ENCODE measurements at regions not wholly inside any gene's neighbourhood (a gene's known extent, or its start where the extent isn't known, plus 50 kb on each side); places are given as distances from the start of the nearest gene placed in this dataset.

- DNase-seq = no peak
Measured at GRCh38 chr5:3218916-3219650, 376.5 kb upstream of the IRX1 start.

DNA sequence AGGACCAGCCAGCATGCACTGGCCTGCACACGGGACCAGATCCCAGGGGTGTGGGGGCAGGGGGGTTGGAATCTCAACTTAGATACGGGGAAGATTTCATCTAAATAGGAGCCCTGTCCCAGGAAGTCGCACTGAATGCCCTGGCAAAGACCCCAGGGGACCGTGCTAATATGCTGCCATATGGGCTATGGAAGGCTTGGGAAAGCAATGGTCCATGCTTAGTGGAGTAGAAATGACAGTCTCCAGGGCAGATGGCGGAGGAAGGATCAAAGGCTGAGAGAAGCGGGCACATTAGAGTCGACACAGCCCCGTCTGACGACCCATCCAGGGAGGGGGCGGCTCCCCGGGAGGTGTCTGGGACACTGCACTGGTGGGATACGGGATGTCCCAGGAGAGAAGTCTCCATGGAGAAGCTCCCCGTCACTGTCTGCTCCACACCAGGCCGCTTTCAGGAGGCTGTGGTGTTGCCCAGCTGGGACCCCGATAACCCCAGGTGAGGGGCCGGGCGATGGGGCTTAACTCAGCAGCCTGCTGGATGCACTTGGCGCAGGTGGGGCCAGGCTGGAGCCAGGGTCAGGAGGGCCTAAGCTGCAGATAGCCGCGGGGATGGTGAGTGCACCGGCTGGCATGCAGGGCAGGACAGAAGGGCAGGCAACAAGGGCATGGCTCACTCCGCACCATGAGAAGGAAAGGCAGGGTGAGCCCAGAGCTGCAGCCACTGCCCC, 377.7 kb upstream of the IRX1 start:
- no peak for DNase-seq

DNA sequence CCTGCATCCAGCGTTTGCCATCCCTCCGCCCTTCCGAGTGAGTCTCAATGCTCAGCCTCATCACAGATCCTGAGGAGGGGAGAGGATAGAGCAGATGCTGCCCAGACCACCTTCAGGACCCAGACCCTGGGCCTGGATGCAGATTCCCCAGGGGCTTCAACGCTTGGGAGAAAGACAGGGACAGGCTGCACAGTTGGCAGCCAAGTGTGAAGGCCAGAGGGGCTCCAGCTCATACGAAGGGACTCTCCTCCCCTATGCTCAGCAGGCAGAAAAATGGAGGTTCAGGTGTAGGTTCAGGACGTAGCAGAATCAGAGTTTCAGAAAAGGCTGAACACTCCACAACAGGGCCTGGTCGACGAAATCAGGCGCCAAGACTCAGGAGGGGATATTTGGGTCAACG, 378.5 kb upstream of the IRX1 start:
- DNase-seq = no peak

DNA sequence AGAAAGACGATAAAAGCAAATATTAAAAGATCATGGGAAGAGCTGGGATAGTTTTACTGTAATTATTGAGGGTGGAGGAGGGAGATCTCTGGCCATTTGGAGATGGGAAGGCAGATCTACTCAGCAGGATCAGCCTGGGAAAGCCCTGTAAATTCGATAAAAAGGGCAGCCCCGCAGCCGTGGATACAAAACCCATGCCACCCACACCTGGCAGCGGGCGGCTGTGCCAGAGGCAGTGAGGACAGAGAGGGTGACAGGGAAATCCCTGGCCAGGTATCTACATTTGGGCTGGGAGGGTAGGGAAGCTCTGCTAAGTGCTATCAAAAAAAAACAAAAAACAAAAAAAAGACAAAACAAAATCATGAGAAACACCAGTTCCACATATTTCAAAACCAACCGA, 379.2 kb upstream of the IRX1 start:
- no peak for DNase-seq

DNA sequence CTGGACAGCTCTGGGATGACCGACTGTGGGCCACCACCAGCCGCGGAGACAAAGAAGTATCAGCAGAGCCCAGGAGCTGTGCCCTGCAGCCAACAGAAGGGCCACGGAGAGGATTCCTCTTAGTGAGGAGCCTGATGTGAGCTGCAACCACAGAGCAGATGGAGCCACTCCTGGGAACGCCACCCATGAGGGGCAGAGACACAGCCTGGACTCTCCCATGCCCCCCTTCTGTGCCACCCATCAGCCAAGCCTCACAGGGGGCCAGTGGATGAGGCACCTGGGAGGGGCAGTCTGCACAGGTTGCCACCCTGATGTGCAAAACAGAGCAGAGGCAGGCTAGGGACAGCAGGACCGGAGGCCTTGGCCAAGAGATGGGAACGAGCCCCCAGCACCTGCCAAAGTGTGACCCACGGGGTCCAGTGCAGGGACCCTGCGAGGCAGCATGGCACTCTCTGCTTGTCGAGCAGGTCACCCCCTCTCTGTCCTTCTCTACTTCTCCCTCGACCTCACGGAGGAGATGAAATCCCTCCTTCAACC, 380.7 kb upstream of the IRX1 start:
- no peak for DNase-seq

- DNase-seq = no peak
Measured at GRCh38 chr5:3214396-3214795, 381.2 kb upstream of the IRX1 start.

GRCh38 chr5:3212869-3213268, 382.8 kb upstream of the IRX1 start:
- DNase-seq = no peak

DNA sequence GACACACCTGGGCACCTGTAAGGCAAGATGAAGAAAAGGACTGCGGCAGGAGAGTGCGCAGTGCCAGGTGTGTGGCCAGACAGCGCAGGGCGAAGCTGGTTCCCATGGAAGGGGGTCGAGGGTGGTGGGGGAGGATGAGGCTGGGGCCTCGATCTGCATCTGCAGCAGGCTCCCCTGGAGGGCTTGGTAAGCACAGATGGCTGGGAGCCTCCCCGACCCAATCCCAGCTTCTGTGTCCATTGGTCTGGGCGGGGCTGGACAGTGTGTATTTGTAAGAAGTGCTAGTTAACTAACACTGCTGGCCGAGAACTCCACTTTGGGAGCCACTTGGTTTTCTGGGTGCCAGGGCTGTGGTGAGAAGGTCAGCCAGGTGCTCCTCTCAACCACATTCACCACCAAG, 385.1 kb upstream of the IRX1 start:
- no peak for DNase-seq

GRCh38 chr5:3209918-3210317, 385.7 kb upstream of the IRX1 start:
- DNase-seq = no peak

DNA sequence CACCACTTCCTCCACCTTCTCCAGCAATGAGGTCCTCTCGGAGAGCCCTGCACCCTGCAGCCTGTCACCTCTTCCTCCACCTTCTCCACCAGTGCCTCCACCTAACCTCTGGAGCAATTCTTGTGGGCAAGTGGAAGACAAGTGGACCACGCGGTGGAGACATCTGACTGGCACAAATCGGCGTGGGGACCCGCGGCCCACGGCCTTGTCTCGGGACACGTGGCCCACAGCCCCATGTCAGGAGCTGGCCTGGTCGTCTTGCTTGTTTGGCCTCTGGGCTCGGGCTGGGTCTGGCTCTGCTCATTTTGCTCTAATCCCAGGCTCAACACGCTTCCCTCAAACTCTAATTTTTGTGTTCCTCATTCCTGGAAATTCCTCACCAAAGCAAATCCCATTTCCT, 393.1 kb upstream of the IRX1 start:
- no peak for DNase-seq

DNA sequence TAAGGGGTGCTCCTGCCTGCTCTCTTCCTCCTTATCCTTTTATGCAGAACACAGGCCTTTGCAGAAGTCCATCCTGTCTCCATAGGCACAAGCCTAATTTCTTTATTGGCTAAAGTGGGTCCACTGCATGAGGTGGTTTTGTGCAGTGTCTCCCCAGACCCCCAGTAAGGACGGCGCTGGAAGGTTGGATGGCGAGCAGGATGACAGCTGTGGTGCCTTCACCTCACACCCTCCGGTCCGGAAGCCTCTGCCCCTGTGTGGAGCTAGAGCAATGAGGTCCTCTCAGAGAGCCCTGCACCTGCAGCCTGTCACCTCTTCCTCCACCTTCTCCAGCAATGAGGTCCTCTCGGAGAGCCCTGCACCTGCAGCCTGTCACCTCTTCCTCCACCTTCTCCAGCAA, 393.7 kb upstream of the IRX1 start:
- no peak for DNase-seq

DNA sequence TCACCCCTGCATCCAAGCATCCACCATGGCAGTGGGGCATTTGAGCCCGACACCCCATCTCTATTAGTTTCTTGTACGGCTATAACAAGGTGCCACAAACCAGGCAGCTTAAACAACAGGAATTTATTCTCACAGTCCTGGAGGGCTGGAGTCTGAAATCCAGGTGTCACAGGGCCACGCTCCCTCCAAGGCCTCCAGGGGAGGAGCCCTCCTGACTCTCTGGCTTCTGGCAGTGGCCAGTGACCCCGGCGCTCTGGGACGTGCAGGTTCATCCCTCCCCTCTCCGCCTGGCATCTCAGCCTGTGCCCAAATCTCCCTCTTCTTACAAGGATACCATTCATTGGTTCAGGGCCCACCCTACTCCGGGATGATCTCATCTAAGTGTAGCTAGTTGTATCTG, 394.5 kb upstream of the IRX1 start:
- no peak for DNase-seq

GRCh38 chr5:3199962-3200755, 395.5 kb upstream of the IRX1 start:
- DNase-seq = no peak

DNA sequence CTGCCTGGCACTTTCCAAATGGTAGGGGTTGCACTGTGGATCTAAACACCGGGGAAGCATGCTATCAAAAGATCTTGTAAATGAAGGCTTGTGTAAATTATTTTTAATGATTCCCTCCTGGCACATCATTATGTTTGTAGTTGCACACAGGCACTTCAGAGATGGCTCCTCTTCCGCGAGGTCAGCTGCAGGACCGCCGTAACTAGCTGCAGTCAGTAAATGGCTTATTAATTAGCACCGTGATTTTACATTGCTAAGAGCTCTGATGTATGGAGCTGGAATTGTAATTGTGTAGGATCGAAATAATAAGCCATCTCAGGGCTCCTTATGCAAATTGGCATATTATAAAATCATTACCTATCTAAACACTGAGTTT, 397.6 kb upstream of the IRX1 start:
- DNase-seq = no peak

DNA sequence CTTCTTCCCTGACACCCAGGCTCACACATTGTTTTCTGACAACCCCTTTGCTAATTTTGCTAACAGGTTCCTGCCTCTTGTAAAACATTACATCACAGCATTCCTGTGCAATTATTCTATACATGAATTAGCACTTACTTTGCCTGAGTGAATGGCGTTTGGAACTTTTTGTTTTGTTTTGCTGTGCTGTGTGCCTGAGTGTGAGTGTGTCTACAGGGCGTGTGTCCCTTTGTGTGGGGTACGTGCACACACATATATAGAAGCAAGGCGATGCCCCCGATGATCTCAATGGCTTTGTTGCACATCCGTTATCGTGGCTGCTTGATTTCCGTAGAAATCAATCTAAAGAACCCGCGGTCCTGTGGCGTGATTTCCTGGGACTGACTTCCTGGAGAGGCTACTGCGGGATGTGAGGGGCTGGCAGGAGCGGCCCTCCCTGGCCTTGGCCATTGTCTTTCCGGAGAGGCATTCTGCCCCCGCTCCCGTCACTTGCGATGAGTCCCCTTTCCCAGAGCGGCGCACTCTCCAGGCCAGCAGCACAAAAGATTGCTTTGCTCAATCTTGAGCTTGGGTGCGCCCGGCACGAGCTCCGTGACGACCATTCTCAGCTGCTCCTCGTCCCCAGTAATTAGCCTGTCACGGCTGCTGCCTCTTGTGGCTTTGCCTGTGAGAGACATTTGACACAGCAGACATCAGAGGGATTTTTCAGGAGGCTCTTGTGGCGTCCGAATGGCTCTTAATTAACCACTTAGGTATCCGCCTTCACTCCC, 398.1 kb upstream of the IRX1 start:
- no peak for DNase-seq

DNA sequence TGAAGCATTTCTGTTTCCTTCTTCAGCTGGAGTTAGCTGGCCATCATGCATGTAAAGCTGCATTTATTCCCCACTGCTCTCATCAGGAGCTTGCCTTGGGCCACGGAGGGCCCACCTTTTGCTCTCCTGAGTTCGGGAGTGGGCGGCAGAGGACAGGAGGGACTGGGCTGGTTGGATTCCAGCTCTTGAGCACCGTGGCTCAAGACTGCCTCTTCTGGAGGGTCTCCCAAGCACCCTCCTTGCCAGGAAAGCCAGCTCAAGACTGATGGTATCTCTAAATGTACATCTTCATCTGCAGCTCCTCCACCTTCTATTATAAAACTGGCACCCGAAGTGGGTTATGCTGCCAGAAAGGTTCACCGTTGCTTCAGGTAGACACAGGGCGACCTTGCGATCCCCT, 399.6 kb upstream of the IRX1 start:
- no peak for DNase-seq

DNA sequence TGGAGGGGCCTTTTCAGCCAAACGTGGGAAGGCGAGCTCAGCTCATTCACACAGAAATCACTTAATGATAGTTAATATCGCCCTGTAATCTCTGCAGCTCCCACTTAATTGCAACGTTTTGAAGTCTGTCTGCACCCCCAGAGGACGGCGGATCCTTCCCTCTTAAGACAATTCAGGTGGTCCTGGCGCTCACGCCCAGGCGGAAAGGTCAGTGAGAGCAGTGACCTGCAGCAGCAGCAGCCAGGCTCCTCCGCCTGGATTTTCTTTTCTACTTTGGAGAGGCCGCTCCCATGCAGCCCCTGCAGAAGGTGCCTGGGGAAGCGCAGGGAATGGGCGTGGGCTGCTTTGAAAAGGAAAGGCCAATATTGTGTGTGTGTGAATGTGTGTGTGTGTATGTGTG, 400.9 kb upstream of the IRX1 start:
- no peak for DNase-seq

DNA sequence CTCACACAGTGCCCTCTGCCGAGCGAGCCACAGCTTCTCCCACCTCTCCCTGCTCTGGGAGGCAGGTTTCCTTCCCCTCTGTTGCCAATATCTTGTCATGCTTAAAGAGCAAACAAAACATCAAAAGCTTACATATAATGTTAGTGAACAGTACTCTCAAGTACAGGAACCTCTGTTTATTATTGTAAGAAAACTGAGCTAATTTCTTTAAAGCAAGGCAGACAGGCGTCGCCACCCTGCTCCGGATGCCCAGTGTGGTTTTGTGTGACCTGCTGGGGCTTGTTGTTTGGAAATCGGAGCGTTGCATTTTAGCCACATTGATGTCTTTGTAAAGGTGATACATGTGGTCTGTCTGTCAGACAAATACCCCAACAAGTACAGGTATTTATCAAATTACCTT, 401.4 kb upstream of the IRX1 start:
- DNase-seq = no peak

DNA sequence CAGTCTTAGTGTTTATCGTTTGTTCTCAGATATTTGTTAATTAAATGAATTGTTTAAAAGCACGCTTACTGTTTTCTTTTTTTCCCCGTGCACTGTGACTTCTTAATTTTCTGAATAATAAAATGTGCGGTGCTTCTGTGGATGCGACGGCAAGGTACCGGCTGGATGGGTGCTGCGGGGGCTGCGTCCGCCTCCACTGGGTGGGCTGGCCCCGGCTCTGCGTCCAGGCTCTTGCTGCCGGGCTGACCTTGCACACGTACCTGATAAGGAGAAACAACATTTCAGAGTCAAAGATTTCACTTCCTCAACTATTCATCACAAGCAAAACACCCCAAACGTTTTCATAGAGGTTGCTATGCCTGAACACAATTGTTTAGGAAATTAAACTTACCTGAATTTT, 404.0 kb upstream of the IRX1 start:
- DNase-seq = no peak

DNA sequence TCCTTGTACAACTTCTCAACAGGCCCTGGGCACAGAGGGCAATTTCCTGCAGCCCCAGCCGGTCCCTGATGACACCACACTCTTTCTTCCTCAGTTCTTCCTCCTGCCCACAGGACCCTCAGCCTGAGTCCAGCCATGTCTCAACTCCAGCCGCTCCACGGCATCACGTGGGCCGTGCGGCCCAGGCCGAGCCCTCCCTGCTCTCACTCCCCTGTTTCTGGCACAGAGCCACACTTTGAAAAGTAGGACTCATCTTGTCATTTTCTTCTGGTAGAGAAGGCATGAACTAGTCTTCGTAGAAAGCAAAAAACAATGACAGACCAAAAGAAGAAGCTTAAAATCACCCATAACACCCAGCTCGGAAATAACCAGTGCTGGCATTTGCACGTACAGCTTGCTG, 404.7 kb upstream of the IRX1 start:
- no peak for DNase-seq

GRCh38 chr5:3190433-3190832, 405.2 kb upstream of the IRX1 start:
- DNase-seq = no peak

DNA sequence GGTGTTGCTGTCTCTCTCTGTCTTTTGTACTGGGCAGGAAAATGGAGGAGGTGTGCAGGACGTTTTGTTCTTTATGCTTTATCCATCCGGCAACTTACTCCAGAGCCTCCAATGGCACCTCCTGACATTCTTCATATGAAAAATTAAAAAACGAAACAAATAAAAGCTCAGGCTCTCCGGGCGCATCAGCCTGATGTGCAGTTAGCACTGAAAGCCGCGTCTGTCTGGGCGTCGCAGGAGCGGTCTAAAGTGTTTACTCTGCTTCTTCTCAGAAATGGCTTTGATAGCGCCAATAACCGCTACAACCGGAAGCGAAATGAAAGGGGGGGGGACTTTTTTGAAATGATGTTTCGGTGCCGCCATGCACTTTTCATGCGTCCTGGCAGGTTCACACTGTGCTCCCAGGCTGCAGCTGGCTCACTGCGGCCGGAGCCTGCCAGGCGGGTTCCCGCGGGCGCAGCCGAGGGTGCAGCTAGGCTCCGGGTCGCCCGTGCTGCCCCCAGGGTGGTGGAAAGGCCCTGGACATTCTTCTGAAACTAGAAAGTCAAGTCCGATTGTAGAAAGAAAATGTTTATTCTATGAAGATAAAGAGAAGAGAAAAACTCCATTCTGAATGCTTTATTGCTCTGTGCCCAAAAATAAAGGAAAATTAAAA, 407.7 kb upstream of the IRX1 start:
- DNase-seq = no peak
